Testis (tissue), 2 donors: ENCODE measurements at regions not wholly inside any gene's neighbourhood (a gene's known extent, or its start where the extent isn't known, plus 50 kb on each side); places are given as distances from the start of the nearest gene placed in this dataset.

ENCODE experiments used
- CTCF ChIP-seq, 3 experiments: fragments of 450-650 bp in 2 of 3; fragments of 200-600 bp in 1 of 3; sonication (generic) in 1 of 3; IDR thresholded peaks; one replicate each; pipeline ENCODE4 v1.5.1; 2016 to 2019; ENCODE audit warnings: antibody characterized with exemption in 3 of 3, mild to moderate bottlenecking in 2 of 3, moderate library complexity in 1 of 3
- POLR2A ChIP-seq: fragments of 450-650 bp; IDR thresholded peaks from one replicate; pipeline ENCODE4 v1.6.1; 2017; ENCODE audit warnings: antibody characterized with exemption, mild to moderate bottlenecking, moderate library complexity

- TF ChIP-seq CTCF (IDR thresholded peaks at IDR 0.05) = no peak
- TF ChIP-seq POLR2A = no peak
Observed at GRCh38 chr4:121221201-121221600, 57.1 kb upstream of the TNIP3 start.
